ENCODE measurements at regions not wholly inside any gene's neighbourhood (a gene's known extent, or its start where the extent isn't known, plus 50 kb on each side); places are given as distances from the start of the nearest gene placed in this dataset.

DNA sequence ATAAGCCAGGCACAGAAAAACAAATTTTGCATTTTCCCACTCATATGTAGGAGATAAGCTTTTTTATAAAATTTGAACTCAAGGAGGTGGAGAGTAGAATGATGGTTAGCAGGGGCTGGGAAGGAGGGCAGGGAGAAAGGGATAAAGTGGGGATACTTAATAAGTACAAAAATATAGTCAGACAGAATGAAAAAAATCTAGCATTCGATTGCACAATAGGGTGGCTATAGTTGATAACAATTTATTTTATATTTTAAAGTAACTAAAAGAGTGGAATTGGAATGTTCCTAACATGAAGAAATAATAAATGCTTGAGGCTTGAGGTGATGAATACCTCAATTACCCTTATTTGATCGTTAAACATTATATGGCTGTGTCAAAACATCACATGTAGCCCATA lies 415.7 kb upstream of the STEAP1 start:
- TF ChIP-seq, protein P1, sequence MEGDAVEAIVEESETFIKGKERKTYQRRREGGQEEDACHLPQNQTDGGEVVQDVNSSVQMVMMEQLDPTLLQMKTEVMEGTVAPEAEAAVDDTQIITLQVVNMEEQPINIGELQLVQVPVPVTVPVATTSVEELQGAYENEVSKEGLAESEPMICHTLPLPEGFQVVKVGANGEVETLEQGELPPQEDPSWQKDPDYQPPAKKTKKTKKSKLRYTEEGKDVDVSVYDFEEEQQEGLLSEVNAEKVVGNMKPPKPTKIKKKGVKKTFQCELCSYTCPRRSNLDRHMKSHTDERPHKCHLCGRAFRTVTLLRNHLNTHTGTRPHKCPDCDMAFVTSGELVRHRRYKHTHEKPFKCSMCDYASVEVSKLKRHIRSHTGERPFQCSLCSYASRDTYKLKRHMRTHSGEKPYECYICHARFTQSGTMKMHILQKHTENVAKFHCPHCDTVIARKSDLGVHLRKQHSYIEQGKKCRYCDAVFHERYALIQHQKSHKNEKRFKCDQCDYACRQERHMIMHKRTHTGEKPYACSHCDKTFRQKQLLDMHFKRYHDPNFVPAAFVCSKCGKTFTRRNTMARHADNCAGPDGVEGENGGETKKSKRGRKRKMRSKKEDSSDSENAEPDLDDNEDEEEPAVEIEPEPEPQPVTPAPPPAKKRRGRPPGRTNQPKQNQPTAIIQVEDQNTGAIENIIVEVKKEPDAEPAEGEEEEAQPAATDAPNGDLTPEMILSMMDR (IDR thresholded peaks at IDR 0.05) = no peak
- no peak for TF ChIP-seq POLR2A (IDR thresholded peaks at IDR 0.05; ENCODE audit: low read depth)
- TF ChIP-seq POLR2AphosphoS5 (IDR thresholded peaks at IDR 0.05) = no peak
- TF ChIP-seq EP300 (IDR thresholded peaks at IDR 0.05) = no peak

Data from esophagus muscularis mucosa (tissue), 4 donors.